Liver (tissue), 8 donors: ENCODE measurements at regions not wholly inside any gene's neighbourhood (a gene's known extent, or its start where the extent isn't known, plus 50 kb on each side); places are given as distances from the start of the nearest gene placed in this dataset.

ENCODE experiments used
- DNase-seq: peaks from one replicate; pipeline ENCODE4 v3.0.0-alpha.2; 2017; ENCODE audit warnings: low spot score
- H3K27ac ChIP-seq, 2 donors: one replicate each; pipeline ENCODE4 v1.7.0; 2013; ENCODE audit warnings: inconsistent platforms in 2 of 2, low read length in 2 of 2, control low read depth in 1 of 2, low read depth in 1 of 2, mild to moderate bottlenecking in 1 of 2
- H3K27me3 ChIP-seq, 4 donors: one replicate each; pipeline versions ENCODE4 v1.6.1 to v1.7.0; 2013; ENCODE audit warnings: low read length in 3 of 4, inconsistent platforms in 1 of 4, mild to moderate bottlenecking in 1 of 4, moderate library complexity in 1 of 4; ENCODE audit not compliant: control insufficient read depth in 4 of 4, insufficient read depth in 4 of 4
- H3K36me3 ChIP-seq, 4 donors: one replicate each; pipeline versions ENCODE4 v1.6.1 to v1.7.0; 2013; ENCODE audit warnings: low read length in 3 of 4, mild to moderate bottlenecking in 3 of 4, low read depth in 1 of 4, moderate library complexity in 1 of 4; ENCODE audit not compliant: control insufficient read depth in 4 of 4, insufficient read depth in 3 of 4
- H3K4me1 ChIP-seq, 4 donors: one replicate each; pipeline versions ENCODE4 v1.6.1 to v1.7.0; 2013; ENCODE audit warnings: low read length in 3 of 4, mild to moderate bottlenecking in 3 of 4, moderate library complexity in 1 of 4; ENCODE audit not compliant: control insufficient read depth in 4 of 4, insufficient read depth in 4 of 4
- H3K4me3 ChIP-seq, 3 donors: one replicate each; pipeline versions ENCODE4 v1.6.1 to v1.7.0; 2013; ENCODE audit warnings: low read length in 3 of 3, control low read depth in 1 of 3, low read depth in 1 of 3, mild to moderate bottlenecking in 1 of 3
- H3K9ac ChIP-seq, 2 donors: one replicate each; pipeline ENCODE4 v1.7.0; 2013; ENCODE audit warnings: low read length in 2 of 2, mild to moderate bottlenecking in 2 of 2, moderate library complexity in 2 of 2, control low read depth in 1 of 2, low read depth in 1 of 2
- H3K9me3 ChIP-seq, 4 donors: one replicate each; pipeline versions ENCODE4 v1.6.1 to v1.7.0; 2013; ENCODE audit warnings: low read length in 3 of 4; ENCODE audit not compliant: control insufficient read depth in 4 of 4
- ATF3 ChIP-seq: IDR thresholded peaks from 2 replicates; pipeline ENCODE4 v1.6.1; 2016; ENCODE audit warnings: antibody characterized with exemption
- EGR1 ChIP-seq, 2 donors: IDR thresholded peaks; 2 replicates each; pipeline ENCODE4 v1.6.1; 2016 to 2018; ENCODE audit warnings: antibody characterized with exemption in 2 of 2, low read depth in 2 of 2
- FOXA1 ChIP-seq: IDR thresholded peaks from 2 replicates; pipeline ENCODE4 v1.6.1; 2016; ENCODE audit warnings: antibody characterized with exemption
- FOXA2 ChIP-seq: IDR thresholded peaks from 2 replicates; pipeline ENCODE4 v1.6.1; 2016; ENCODE audit warnings: antibody characterized with exemption
- GABPA ChIP-seq, 2 donors: IDR thresholded peaks in 1 of 2; conservative IDR thresholded peaks in 1 of 2; 2 replicates each; pipeline ENCODE4 v1.6.1; 2016; ENCODE audit warnings: antibody characterized with exemption in 2 of 2, mild to moderate bottlenecking in 1 of 2, moderate library complexity in 1 of 2
- HNF4A ChIP-seq, 2 donors: conservative IDR thresholded peaks; 2 replicates each; pipeline ENCODE4 v1.6.1; 2016; ENCODE audit warnings: antibody characterized with exemption in 2 of 2, mild to moderate bottlenecking in 2 of 2
- HNF4G ChIP-seq: IDR thresholded peaks from 2 replicates; pipeline ENCODE4 v1.6.1; 2016; ENCODE audit warnings: antibody characterized with exemption
- JUND ChIP-seq, 2 donors: IDR thresholded peaks; 2 replicates each; pipeline ENCODE4 v1.6.1; 2016; ENCODE audit warnings: antibody characterized with exemption in 2 of 2
- MAX ChIP-seq: IDR thresholded peaks from 2 replicates; pipeline ENCODE4 v1.6.1; 2016; ENCODE audit warnings: antibody characterized with exemption
- NR2F2 ChIP-seq: IDR thresholded peaks from 2 replicates; pipeline ENCODE4 v1.6.1; 2016; ENCODE audit warnings: antibody characterized with exemption
- RAD21 ChIP-seq, 2 donors: IDR thresholded peaks; 2 replicates each; pipeline ENCODE4 v1.6.1; 2016; ENCODE audit warnings: antibody characterized with exemption in 2 of 2, mild to moderate bottlenecking in 2 of 2
- REST ChIP-seq: IDR thresholded peaks from 2 replicates; pipeline ENCODE4 v1.6.1; 2016; ENCODE audit warnings: antibody characterized with exemption, mild to moderate bottlenecking
- RXRA ChIP-seq, 2 donors: IDR thresholded peaks; 2 replicates each; pipeline ENCODE4 v1.6.1; 2017 to 2018; ENCODE audit warnings: antibody characterized with exemption in 2 of 2, mild to moderate bottlenecking in 1 of 2
- SP1 ChIP-seq: IDR thresholded peaks from 2 replicates; pipeline ENCODE4 v1.6.1; 2018; ENCODE audit warnings: antibody characterized with exemption, mild to moderate bottlenecking
- TAF1 ChIP-seq: conservative IDR thresholded peaks from 2 replicates; pipeline ENCODE4 v1.6.1; 2016; ENCODE audit warnings: antibody characterized with exemption, mild to moderate bottlenecking
- YY1 ChIP-seq: IDR thresholded peaks from 2 replicates; pipeline ENCODE4 v1.6.1; 2016; ENCODE audit warnings: antibody characterized with exemption, mild to moderate bottlenecking
- WGBS: extraction: QIAGEN DNeasy Blood & Tissue Kit; methylation state at CpG from one replicate; pipeline ENCODE4 v1.1.7; 2013; 5-methylcytosine and 5-hydroxymethylcytosine counted together
- TF ChIP-seq, protein P1 (sequence below): IDR thresholded peaks from 2 replicates; pipeline ENCODE4 v1.6.1; 2016; ENCODE audit warnings: antibody characterized with exemption
- TF ChIP-seq, protein P2 (sequence below): fragments of 150-350 bp; IDR thresholded peaks from 2 replicates; pipeline ENCODE4 v1.5.1; 2017; ENCODE audit warnings: improper control_type of control experiment, low read depth, low read length; ENCODE audit not compliant: missing input control
- donor health status: healthy.
- donor health status: healthy.
- donor health status: healthy.
- donor health status: healthy.
- donor health status: healthy.

GRCh38 chr5:143513720-143514119 lies 110.2 kb upstream of the NR3C1 start:
- WGBS: 33% methylated on average over 2 of the region's 2 CpGs
- H3K27ac ChIP-seq: no peak overlapping the region

More at GRCh38 chr5:143513720-143514119, 110.2 kb upstream of the NR3C1 start:
- H3K9me3 ChIP-seq: no peaks in the 10 kb centered on the region
- H3K36me3 ChIP-seq: no peaks in the 10 kb centered on the region
- H3K27me3 ChIP-seq: no peaks in the 10 kb centered on the region
- H3K4me1 ChIP-seq: peaks cover 3 to 53% (median 42%) of the 10 kb centered on the region in 4 donors
- H3K9ac ChIP-seq: no peak overlapping the region
- no peak for DNase-seq
- no peak overlapping the region for H3K4me3 ChIP-seq
- TF ChIP-seq EGR1 (IDR thresholded peaks at IDR 0.05; ENCODE audit: low read depth in 2 of 2) (peak in 1 of 2 donors; percentile 15), RXRA (IDR thresholded peaks at IDR 0.05) (peak; percentile 99 to 100), HNF4A (conservative IDR thresholded peaks at IDR 0.05) (peak; percentile 79 to 85), RAD21 (IDR thresholded peaks at IDR 0.05) (peak; percentile 45 to 68), REST (no peak), MAX (peak; percentile 62), HNF4G (peak; percentile 72), ATF3 (peak; percentile 10), SP1 (peak; percentile 71), FOXA1 (no peak), YY1 (peak; percentile 55), TAF1 (no peak), NR2F2 (no peak), JUND (IDR thresholded peaks at IDR 0.05) (peak; percentile 36 to 59), FOXA2 (no peak), GABPA (IDR thresholded peaks at IDR 0.05 in 1 of 2, conservative IDR thresholded peaks at IDR 0.05 in 1 of 2) (no peak)
- TF ChIP-seq, protein P1, sequence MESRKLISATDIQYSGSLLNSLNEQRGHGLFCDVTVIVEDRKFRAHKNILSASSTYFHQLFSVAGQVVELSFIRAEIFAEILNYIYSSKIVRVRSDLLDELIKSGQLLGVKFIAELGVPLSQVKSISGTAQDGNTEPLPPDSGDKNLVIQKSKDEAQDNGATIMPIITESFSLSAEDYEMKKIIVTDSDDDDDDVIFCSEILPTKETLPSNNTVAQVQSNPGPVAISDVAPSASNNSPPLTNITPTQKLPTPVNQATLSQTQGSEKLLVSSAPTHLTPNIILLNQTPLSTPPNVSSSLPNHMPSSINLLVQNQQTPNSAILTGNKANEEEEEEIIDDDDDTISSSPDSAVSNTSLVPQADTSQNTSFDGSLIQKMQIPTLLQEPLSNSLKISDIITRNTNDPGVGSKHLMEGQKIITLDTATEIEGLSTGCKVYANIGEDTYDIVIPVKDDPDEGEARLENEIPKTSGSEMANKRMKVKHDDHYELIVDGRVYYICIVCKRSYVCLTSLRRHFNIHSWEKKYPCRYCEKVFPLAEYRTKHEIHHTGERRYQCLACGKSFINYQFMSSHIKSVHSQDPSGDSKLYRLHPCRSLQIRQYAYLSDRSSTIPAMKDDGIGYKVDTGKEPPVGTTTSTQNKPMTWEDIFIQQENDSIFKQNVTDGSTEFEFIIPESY: peak; percentile 49
- TF ChIP-seq, protein P2, sequence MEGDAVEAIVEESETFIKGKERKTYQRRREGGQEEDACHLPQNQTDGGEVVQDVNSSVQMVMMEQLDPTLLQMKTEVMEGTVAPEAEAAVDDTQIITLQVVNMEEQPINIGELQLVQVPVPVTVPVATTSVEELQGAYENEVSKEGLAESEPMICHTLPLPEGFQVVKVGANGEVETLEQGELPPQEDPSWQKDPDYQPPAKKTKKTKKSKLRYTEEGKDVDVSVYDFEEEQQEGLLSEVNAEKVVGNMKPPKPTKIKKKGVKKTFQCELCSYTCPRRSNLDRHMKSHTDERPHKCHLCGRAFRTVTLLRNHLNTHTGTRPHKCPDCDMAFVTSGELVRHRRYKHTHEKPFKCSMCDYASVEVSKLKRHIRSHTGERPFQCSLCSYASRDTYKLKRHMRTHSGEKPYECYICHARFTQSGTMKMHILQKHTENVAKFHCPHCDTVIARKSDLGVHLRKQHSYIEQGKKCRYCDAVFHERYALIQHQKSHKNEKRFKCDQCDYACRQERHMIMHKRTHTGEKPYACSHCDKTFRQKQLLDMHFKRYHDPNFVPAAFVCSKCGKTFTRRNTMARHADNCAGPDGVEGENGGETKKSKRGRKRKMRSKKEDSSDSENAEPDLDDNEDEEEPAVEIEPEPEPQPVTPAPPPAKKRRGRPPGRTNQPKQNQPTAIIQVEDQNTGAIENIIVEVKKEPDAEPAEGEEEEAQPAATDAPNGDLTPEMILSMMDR: no peak
